Endodermal cell (in vitro differentiated cells): ENCODE measurements at regions not wholly inside any gene's neighbourhood (a gene's known extent, or its start where the extent isn't known, plus 50 kb on each side); places are given as distances from the start of the nearest gene placed in this dataset.

Experiments used
- DNase-seq: peaks from one replicate; pipeline ENCODE4 v3.0.0-alpha.2; 2017
- H3K27ac ChIP-seq: 2 replicates; pipeline ENCODE4 v1.5.1; 2013; ENCODE audit warnings: mild to moderate bottlenecking, low read depth, low read length, moderate library complexity
- H3K27me3 ChIP-seq: 2 replicates; pipeline ENCODE4 v1.6.1; 2013; ENCODE audit warnings: mild to moderate bottlenecking, low read length, moderate library complexity; ENCODE audit not compliant: insufficient read depth, control insufficient read depth, poor library complexity, severe bottlenecking
- H3K36me3 ChIP-seq: 2 replicates; pipeline ENCODE4 v1.7.0; 2013; ENCODE audit warnings: mild to moderate bottlenecking, low read length, moderate library complexity; ENCODE audit not compliant: control insufficient read depth, insufficient read depth
- H3K4me1 ChIP-seq: one replicate; pipeline ENCODE4 v1.7.0; 2013; ENCODE audit warnings: low read length; ENCODE audit not compliant: control insufficient read depth, insufficient read depth
- H3K4me3 ChIP-seq: 2 replicates; pipeline ENCODE4 v1.5.1; 2013; ENCODE audit warnings: mild to moderate bottlenecking, low read length, moderate library complexity
- H3K9ac ChIP-seq: 2 replicates; pipeline ENCODE4 v1.6.1; 2013; ENCODE audit warnings: mild to moderate bottlenecking, low read length, moderate library complexity; ENCODE audit not compliant: poor library complexity, severe bottlenecking; ENCODE audit errors: extremely low read depth
- H3K9me3 ChIP-seq: 2 replicates; pipeline ENCODE4 v1.6.1; 2013; ENCODE audit warnings: mild to moderate bottlenecking, low read length, moderate library complexity; ENCODE audit not compliant: control insufficient read depth
- H3K27ac Mint-ChIP-seq: 2 replicates; pipeline ENCODE4 v1.8.0; 2020; ENCODE audit warnings: mixed read lengths
- H3K27me3 Mint-ChIP-seq: 2 replicates; pipeline ENCODE4 v1.8.0; 2021; ENCODE audit warnings: mild to moderate bottlenecking, mixed read lengths; ENCODE audit not compliant: insufficient read depth
- H3K36me3 Mint-ChIP-seq: 2 replicates; pipeline ENCODE4 v1.8.0; 2020; ENCODE audit warnings: low read depth, mixed read lengths
- H3K4me1 Mint-ChIP-seq: 2 replicates; pipeline ENCODE4 v1.8.0; 2020; ENCODE audit warnings: mixed read lengths
- H3K4me3 Mint-ChIP-seq: 2 replicates; pipeline ENCODE4 v1.8.0; 2020; ENCODE audit warnings: mild to moderate bottlenecking, moderate library complexity, mixed read lengths
- H3K9me3 Mint-ChIP-seq: 2 replicates; pipeline ENCODE4 v1.8.0; 2020; ENCODE audit warnings: mild to moderate bottlenecking, mixed read lengths
- CTCF ChIP-seq: fragments of 200-600 bp; sonication (generic); conservative IDR thresholded peaks from 2 replicates; pipeline ENCODE4 v1.5.0; 2021; ENCODE audit warnings: antibody characterized with exemption, mild to moderate bottlenecking
- WGBS, 2 experiments: methylation state at CpG; one replicate each; pipeline versions ENCODE4 v1.1.5 to v1.1.7; 2013; ENCODE audit warnings: missing lambda C conversion rate in 2 of 2, mixed read lengths in 1 of 2; ENCODE audit not compliant: insufficient coverage in 1 of 2, insufficient read length in 1 of 2; 5-methylcytosine and 5-hydroxymethylcytosine counted together

DNA sequence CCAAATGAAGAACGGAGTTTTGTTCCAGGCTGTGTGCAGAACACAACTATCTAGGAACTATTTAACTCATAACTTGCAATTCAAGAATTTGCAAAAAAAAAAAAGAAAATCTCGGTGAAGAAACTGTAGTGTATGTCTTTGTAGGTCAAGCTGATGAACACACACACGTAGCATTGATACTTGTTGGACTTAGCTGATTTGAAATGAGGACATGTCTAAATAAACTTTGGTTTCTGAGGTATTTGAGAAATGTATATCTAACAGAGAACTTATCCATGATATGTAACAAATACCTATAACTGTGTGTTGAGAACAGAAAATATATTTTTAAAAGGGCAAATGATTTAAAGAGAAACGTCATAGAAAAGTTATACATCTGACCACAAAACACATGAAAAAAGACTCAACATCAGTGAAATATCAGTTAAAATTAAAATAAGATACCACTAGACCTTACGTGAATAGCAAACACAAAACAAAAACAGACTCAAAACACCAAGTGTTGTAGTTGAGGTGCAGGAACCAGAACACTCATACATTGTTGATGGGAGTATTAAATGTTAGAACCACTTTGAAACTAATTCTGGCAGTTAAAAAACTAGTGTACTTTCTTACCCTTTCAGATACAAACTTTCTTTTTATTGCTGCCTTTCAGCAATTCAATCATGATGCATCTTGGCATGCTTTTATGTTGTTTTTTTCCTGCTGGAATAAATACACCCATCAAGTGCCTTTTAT is 1535.8 kb upstream of the PCDH10 start:
- no peak for TF ChIP-seq CTCF
- H3K36me3 ChIP-seq: no peaks in the 10 kb centered on the region
- no peak for DNase-seq
- Mint-ChIP-seq H3K27ac (no peak overlapping the region), H3K4me3 (no peak overlapping the region), H3K36me3 (no peaks in the 10 kb centered on the region), H3K9me3 (no peaks in the 10 kb centered on the region), H3K27me3 (no peaks in the 10 kb centered on the region), H3K4me1 (no peaks in the 10 kb centered on the region)
- no peaks in the 10 kb centered on the region for H3K9me3 ChIP-seq
- H3K9ac ChIP-seq: no peak overlapping the region
- H3K27ac ChIP-seq: no peak overlapping the region
- H3K4me1 ChIP-seq: no peaks in the 10 kb centered on the region
- WGBS, 2 experiments: 80 to 100% methylated on average over 1 to 3 of the region's 5 CpGs
- H3K27me3 ChIP-seq: no peaks in the 10 kb centered on the region
- H3K4me3 ChIP-seq: no peak overlapping the region

- Histone ChIP-seq H3K9ac (no peak overlapping the region), H3K36me3 (no peaks in the 10 kb centered on the region), H3K4me1 (no peaks in the 10 kb centered on the region), H3K9me3 (no peaks in the 10 kb centered on the region), H3K4me3 (no peak overlapping the region), H3K27me3 (no peaks in the 10 kb centered on the region), H3K27ac (no peak overlapping the region)
- H3K27me3 Mint-ChIP-seq: no peaks in the 10 kb centered on the region
- no peaks in the 10 kb centered on the region for H3K36me3 Mint-ChIP-seq
- no peaks in the 10 kb centered on the region for H3K4me1 Mint-ChIP-seq
- no peak for TF ChIP-seq CTCF
- H3K27ac Mint-ChIP-seq: no peak overlapping the region
- 96 to 100% methylated on average over 1 of the region's 1 CpG for WGBS, 2 experiments
- H3K9me3 Mint-ChIP-seq: no peaks in the 10 kb centered on the region
- no peak for DNase-seq
- H3K4me3 Mint-ChIP-seq: no peak overlapping the region
Measured at GRCh38 chr4:131613824-131614216, 1535.3 kb upstream of the PCDH10 start.

- Histone ChIP-seq H3K27me3 (no peaks in the 10 kb centered on the region), H3K36me3 (no peaks in the 10 kb centered on the region), H3K4me3 (no peak overlapping the region), H3K4me1 (no peaks in the 10 kb centered on the region), H3K9ac (no peak overlapping the region), H3K9me3 (peaks cover 19% of the 10 kb centered on the region), H3K27ac (no peak overlapping the region)
- no peak for DNase-seq
- TF ChIP-seq CTCF: no peak
- Mint-ChIP-seq H3K9me3 (peaks cover 38% of the 10 kb centered on the region), H3K4me1 (no peaks in the 10 kb centered on the region), H3K27me3 (no peaks in the 10 kb centered on the region), H3K36me3 (peaks cover 4% of the 10 kb centered on the region), H3K27ac (no peak overlapping the region), H3K4me3 (no peak overlapping the region)
Measured at GRCh38 chr4:131632877-131633276, 1516.2 kb upstream of the PCDH10 start.
